ENCODE measurements at regions not wholly inside any gene's neighbourhood (a gene's known extent, or its start where the extent isn't known, plus 50 kb on each side); places are given as distances from the start of the nearest gene placed in this dataset.

- no peak for DNase-seq (ENCODE audit: extremely low read depth in 1 of 2, low read depth in 1 of 2)
Observed at GRCh38 chr6:54710456-54710855, 136.1 kb upstream of the FAM83B start.

DNA sequence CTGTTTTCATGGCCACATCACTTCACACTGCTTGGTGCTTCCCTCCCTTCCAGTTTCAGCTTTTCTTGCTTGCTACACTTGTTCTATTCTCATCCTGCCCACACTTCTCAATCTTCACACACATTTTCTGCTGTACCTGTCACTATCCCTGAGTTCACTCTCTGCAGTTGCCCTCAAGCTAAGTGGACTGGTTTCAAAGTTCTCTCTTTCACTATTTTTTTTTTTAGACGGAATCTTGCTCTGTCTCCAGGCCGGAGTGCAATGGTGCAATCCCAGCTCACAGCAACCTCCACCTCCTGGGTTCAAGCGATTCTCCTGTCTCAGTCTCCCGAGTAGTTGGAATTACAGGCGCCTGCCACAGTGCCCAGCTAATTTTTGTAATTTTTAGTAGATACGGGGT, 130.6 kb upstream of the FAM83B start:
- DNase-seq (ENCODE audit: extremely low read depth in 1 of 2, low read depth in 1 of 2) = no peak

- DNase-seq (ENCODE audit: extremely low read depth in 1 of 2, low read depth in 1 of 2) = no peak
Observed at GRCh38 chr6:54716877-54717276, 129.7 kb upstream of the FAM83B start.

GRCh38 chr6:54717849-54718455, 128.6 kb upstream of the FAM83B start:
- DNase-seq (ENCODE audit: extremely low read depth in 1 of 2, low read depth in 1 of 2) = peak in 1 of 2 donors; percentile 4

- no peak for DNase-seq (ENCODE audit: extremely low read depth in 1 of 2, low read depth in 1 of 2)
Observed at GRCh38 chr6:54718541-54719023, 128.0 kb upstream of the FAM83B start.

DNA sequence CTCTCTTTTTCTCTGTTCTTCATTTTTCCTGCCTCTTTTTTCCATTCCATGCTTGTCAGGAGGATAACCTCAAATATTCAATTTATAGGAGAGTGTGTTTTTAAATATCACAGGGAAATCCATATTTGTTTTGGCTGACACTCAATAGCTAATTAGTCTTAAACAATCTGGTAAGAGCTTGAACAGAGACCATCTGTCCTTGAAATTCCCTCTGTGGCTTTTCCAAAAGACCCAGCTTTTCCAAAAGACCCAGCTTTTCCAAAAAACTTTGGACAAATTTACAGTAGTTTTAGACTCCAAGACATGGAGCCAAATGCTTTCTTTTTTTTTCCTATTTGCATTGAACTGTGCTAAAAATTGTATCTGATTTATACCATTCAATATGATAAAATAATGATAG, 127.4 kb upstream of the FAM83B start:
- DNase-seq (ENCODE audit: extremely low read depth in 1 of 2, low read depth in 1 of 2) = no peak

GRCh38 chr6:54719633-54720032, 126.9 kb upstream of the FAM83B start:
- DNase-seq (ENCODE audit: extremely low read depth in 1 of 2, low read depth in 1 of 2) = no peak

DNA sequence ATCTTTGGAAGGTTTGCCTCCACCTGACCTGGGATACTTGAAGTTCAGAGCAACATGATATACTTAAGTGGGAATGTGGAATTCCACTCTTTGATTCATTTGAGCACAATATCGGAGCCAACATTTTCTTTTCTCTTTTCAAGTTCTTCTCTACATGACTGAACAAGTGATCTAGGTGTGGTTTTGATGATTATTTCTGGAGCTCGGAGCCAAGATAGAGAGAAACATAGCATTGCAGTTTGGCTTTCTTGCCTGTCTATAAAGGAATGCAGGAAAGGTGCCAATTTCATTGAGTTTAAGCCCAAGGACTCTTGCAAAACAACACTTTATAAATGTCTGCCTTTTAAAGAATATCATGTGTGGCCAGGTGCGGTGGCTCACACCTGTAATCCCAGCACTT, 124.2 kb upstream of the FAM83B start:
- DNase-seq (ENCODE audit: extremely low read depth in 1 of 2, low read depth in 1 of 2) = no peak

- no peak for DNase-seq (ENCODE audit: extremely low read depth in 1 of 2, low read depth in 1 of 2)
Observed at GRCh38 chr6:54729716-54730115, 116.9 kb upstream of the FAM83B start.

DNA sequence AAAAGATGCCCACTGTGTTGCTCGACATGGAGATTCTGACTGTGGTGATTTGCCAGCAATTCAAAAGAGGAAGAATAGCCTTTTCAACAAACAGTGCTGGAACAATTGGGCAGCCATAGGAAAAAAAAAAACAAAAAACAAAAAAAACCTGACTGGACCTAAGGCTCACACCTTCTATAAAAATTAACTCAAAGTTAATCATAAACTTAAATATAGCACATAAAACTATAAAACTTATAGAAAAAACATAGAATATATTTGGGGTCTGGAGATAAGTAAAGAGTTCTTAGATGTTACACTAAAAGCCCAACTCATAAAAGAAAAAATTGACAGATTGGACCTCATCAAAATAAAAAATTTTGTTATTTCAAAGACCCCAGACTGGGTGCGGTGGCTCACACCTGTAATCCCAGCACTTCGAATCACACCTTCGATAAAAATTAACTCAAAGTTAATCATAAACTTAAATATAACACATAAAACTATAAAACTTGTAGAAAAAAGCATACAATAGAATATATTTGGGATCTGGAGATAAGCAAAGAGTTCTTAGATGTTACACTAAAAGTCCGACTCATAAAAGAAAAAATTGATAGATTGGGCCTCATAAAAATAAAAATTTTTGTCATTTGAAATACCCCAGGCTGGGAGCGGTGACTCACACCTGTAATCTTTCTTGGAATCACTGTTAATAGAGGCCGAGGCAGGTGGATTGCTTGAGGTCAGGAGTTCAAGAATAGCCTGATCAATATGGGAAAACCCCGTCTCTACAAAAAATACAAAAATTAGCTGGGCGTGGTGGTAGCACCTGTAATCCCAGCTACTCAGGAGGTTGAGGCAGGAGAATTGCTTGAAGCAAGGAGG, 115.6 kb upstream of the FAM83B start:
- DNase-seq (ENCODE audit: extremely low read depth in 1 of 2, low read depth in 1 of 2) = no peak

DNA sequence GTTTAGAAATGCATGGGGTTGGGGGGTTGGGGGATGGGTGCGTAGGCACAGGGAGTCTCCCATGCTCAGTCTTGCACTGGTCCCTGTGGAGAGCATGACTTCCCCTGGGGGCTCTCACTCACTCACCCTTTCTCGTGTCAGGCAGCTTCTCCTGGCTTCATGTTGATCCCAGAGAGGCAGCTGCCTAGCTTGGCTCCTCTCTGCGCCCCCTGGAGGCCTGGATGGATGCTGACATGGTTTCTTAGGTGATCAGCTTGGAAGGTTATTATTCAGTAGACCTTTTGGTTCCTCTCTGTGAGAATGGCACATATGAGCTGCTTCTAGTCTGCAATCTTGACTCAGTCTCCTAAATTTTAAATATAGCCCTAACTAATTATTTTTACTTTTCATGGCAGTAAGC, 109.3 kb upstream of the FAM83B start:
- no peak for DNase-seq (ENCODE audit: extremely low read depth in 1 of 2, low read depth in 1 of 2)

DNA sequence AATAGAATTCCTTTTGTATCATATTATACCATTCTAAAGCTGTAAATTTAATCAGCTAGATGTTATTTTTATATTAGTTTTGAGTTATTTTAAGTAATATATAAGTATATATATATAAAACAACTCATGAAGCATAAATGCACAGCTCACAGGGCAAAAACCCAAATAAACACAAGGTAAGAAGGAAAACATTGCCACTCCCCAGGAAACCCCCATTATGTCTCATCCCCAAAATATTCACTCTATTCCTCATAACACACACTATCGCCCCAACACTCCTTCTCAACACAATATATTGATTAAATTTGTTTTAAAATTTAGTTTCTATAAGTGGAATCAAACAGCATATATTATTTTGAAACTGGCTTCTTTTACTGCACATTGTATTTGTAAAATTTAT, 98.6 kb upstream of the FAM83B start:
- DNase-seq (ENCODE audit: extremely low read depth in 1 of 2, low read depth in 1 of 2) = no peak

DNA sequence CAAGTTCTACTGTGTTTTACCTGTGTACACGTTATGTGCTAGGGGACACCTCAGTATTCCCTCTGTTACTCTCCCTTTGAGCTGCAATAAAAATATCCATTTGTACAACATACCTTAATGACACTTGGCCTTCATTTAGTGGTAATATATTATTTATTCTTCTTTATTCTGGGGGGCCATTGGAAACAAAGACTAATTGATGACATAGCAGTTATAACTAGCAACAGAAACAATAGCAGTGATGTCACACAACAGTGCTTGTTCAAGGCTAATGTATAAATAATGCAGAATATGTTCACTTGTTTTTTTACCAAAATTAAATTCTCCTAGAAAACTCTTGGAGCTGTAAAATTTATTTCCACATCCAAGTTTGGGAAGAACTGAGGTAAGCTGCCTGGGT, 92.2 kb upstream of the FAM83B start:
- DNase-seq (ENCODE audit: extremely low read depth in 1 of 2, low read depth in 1 of 2) = no peak

DNA sequence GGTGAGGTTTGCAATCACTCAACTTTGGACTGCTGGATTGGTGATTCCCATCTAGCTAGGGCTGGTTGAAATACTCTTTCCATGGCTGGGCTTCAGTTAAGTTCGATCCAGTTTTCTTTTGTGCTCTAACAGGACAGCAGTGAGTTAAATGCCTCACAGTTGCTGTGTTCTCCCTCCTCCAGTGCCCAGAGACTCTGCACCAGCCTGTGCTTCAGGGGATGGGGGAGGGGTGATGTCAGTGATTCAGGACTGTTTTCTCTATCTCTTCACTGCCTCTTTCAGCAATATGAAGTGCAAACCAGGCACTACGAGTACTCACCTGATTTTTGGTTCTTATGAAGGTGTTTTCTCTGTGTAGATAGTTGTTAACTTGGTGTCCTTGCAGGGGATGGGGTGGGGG, 88.2 kb upstream of the FAM83B start:
- no peak for DNase-seq (ENCODE audit: extremely low read depth in 1 of 2, low read depth in 1 of 2)

DNA sequence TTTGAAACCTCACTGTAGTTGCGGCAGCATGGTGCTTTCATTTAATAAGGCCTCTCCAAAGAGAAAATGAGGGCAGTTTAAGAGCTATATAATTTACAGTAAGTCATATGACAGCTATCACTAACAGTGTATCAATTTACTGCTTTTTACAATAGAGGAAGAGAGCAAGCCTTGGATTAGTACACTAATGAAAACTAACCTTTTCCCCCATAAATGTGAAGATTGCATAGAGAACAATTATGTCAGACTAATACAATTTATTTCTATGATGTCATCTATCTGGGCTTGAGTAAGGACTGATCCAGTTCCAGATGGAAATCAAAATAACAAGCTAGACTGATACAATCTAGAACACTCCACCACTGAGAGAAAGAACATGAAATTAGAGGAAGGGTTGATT, 78.1 kb upstream of the FAM83B start:
- DNase-seq (ENCODE audit: extremely low read depth in 1 of 2, low read depth in 1 of 2) = no peak

DNA sequence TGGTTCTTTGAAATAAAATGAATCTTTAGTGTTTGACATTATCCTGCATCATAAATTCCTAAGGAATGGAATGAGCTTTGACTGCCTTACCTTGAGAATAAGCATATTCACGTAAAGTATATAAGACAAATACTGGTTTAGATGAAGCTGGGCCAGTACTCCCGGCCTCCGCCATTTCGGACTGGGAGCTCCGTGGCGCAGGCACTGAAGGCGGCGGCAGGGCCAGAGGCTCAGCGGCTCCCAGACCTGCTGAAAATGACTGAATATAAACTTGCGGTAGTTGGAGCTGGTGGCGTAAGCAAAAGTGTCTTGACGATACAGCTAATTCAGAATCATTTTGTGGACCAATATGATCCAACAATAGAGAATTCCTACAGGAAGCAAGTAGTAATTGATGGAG, 76.2 kb upstream of the FAM83B start:
- DNase-seq (ENCODE audit: extremely low read depth in 1 of 2, low read depth in 1 of 2) = no peak

GRCh38 chr6:54771968-54772367, 74.6 kb upstream of the FAM83B start:
- no peak for DNase-seq (ENCODE audit: extremely low read depth in 1 of 2, low read depth in 1 of 2)

GRCh38 chr6:54772610-54773009, 74.0 kb upstream of the FAM83B start:
- DNase-seq (ENCODE audit: extremely low read depth in 1 of 2, low read depth in 1 of 2) = no peak

GRCh38 chr6:54775576-54775975, 71.0 kb upstream of the FAM83B start:
- DNase-seq (ENCODE audit: extremely low read depth in 1 of 2, low read depth in 1 of 2) = no peak

- no peak for DNase-seq (ENCODE audit: extremely low read depth in 1 of 2, low read depth in 1 of 2)
Observed at GRCh38 chr6:54776891-54777290, 69.7 kb upstream of the FAM83B start.

- DNase-seq (ENCODE audit: extremely low read depth in 1 of 2, low read depth in 1 of 2) = no peak
Observed at GRCh38 chr6:54778731-54779130, 67.8 kb upstream of the FAM83B start.

DNA sequence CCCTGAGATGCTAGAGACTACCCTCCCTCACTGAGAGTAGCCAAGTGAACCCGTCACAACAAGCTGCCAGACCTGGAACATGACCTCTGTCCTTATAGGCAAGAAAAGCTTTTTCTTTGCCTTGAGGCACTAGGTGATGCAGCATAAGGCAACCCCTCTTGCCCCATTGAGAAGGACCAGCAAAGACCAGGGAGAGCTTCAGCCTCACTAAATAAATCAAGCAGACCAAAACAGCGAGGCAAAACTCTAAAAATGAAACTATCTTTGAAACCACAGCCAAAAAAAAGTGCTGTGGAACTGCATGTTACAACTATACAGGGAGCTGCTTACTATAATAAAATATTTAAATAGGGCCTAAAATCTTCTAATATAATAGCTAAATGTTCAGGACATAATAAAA, 62.6 kb upstream of the FAM83B start:
- DNase-seq (ENCODE audit: extremely low read depth in 1 of 2, low read depth in 1 of 2) = no peak
